HG03097 (cell line): ENCODE measurements at regions not wholly inside any gene's neighbourhood (a gene's known extent, or its start where the extent isn't known, plus 50 kb on each side); places are given as distances from the start of the nearest gene placed in this dataset.

ENCODE experiments used
- ATAC-seq: cut with Tn5 transposase; IDR thresholded peaks from one replicate; pipeline ENCODE4 v1.9.1; 2021; ENCODE audit not compliant: unreplicated experiment, low FRiP score

- ATAC-seq, result no peak
Measured at GRCh38 chr5:103464835-103465484, 97.6 kb downstream of the NUDT12 start.

GRCh38 chr5:103463261-103463660 lies 99.3 kb downstream of the NUDT12 start:
- no peak for ATAC-seq

- ATAC-seq, result no peak
Measured at GRCh38 chr5:103461243-103461642, 101.3 kb downstream of the NUDT12 start.

- ATAC-seq, result no peak
Measured at GRCh38 chr5:103458497-103459040, 104.0 kb downstream of the NUDT12 start.

GRCh38 chr5:103456476-103456875 lies 106.1 kb downstream of the NUDT12 start:
- ATAC-seq, result no peak

GRCh38 chr5:103455796-103456195 lies 106.8 kb downstream of the NUDT12 start:
- no peak for ATAC-seq

- ATAC-seq, result no peak
Measured at GRCh38 chr5:103454770-103455169, 107.8 kb downstream of the NUDT12 start.

- ATAC-seq, result no peak
Measured at GRCh38 chr5:103452666-103453065, 109.9 kb downstream of the NUDT12 start.

GRCh38 chr5:103452089-103452488 lies 110.5 kb downstream of the NUDT12 start:
- no peak for ATAC-seq

GRCh38 chr5:103451261-103451660 lies 111.3 kb downstream of the NUDT12 start:
- no peak for ATAC-seq

- no peak for ATAC-seq
Measured at GRCh38 chr5:103450333-103451061, 112.1 kb downstream of the NUDT12 start.

- ATAC-seq, result no peak
Measured at GRCh38 chr5:103446813-103447212, 115.8 kb downstream of the NUDT12 start.

- no peak for ATAC-seq
Measured at GRCh38 chr5:103445426-103446035, 117.1 kb downstream of the NUDT12 start.

- ATAC-seq, result no peak
Measured at GRCh38 chr5:103444333-103445038, 118.1 kb downstream of the NUDT12 start.

GRCh38 chr5:103442750-103443149 lies 119.8 kb downstream of the NUDT12 start:
- no peak for ATAC-seq

- no peak for ATAC-seq
Measured at GRCh38 chr5:103441523-103441922, 121.1 kb downstream of the NUDT12 start.

GRCh38 chr5:103439007-103439406 lies 123.6 kb downstream of the NUDT12 start:
- no peak for ATAC-seq

- no peak for ATAC-seq
Measured at GRCh38 chr5:103436656-103437055, 125.9 kb downstream of the NUDT12 start.

- no peak for ATAC-seq
Measured at GRCh38 chr5:103436112-103436511, 126.5 kb downstream of the NUDT12 start.

GRCh38 chr5:103435136-103435889 lies 127.3 kb downstream of the NUDT12 start:
- ATAC-seq, result no peak
